ENCODE measurements at regions not wholly inside any gene's neighbourhood (a gene's known extent, or its start where the extent isn't known, plus 50 kb on each side); places are given as distances from the start of the nearest gene placed in this dataset.

DNA sequence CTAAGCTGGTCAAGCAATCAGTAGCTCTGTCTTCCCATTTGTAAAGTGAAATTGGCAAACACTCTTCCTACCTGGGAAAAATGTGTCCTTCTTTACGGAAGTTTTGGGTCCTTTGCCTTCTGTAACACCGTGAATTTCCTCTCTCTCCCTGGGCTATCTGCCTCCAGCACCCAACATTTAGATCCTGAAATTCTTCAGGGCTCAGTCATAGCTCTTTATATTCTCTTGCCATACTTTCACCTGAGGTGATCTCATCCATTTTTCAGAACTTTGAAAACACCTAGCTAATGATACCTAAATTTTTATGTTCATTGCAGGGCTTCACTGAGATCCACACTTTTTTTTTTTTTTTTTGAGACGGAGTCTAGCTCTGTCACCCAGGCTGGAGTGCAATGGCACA, 1042.2 kb downstream of the DIAPH3 start:
- Histone ChIP-seq H3K27me3 (no peaks in the 10 kb centered on the region), H3K9me3 (ENCODE audit: low read depth) (no peaks in the 10 kb centered on the region), H3K79me2 (no peaks in the 10 kb centered on the region), H3K9me2 (replicated peaks; ENCODE audit: insufficient read depth) (no peaks in the 10 kb centered on the region), H2AFZ (no peak overlapping the region), H3K4me1 (ENCODE audit: insufficient read depth) (no peaks in the 10 kb centered on the region), H3K36me3 (replicated peaks; ENCODE audit: insufficient read depth, low read depth) (no peaks in the 10 kb centered on the region), H4K20me1 (ENCODE audit: insufficient read depth, poor library complexity, severe bottlenecking) (no peaks in the 10 kb centered on the region), H3K4me3 (no peak overlapping the region), H3K27ac (no peak overlapping the region), H3K4me2 (no peak overlapping the region)
- WGBS (ENCODE audit: low lambda C conversion rate, missing lambda C conversion rate) = 70% methylated on average over 3 of the region's 3 CpGs
- DNase-seq (ENCODE audit: low spot score) = no peak
- TF ChIP-seq, protein P1, sequence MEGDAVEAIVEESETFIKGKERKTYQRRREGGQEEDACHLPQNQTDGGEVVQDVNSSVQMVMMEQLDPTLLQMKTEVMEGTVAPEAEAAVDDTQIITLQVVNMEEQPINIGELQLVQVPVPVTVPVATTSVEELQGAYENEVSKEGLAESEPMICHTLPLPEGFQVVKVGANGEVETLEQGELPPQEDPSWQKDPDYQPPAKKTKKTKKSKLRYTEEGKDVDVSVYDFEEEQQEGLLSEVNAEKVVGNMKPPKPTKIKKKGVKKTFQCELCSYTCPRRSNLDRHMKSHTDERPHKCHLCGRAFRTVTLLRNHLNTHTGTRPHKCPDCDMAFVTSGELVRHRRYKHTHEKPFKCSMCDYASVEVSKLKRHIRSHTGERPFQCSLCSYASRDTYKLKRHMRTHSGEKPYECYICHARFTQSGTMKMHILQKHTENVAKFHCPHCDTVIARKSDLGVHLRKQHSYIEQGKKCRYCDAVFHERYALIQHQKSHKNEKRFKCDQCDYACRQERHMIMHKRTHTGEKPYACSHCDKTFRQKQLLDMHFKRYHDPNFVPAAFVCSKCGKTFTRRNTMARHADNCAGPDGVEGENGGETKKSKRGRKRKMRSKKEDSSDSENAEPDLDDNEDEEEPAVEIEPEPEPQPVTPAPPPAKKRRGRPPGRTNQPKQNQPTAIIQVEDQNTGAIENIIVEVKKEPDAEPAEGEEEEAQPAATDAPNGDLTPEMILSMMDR (IDR thresholded peaks at IDR 0.05; ENCODE audit: poor library complexity) = no peak
- TF ChIP-seq EZH2phosphoT487 (IDR thresholded peaks at IDR 0.05; ENCODE audit: low read depth, severe bottlenecking, unreplicated experiment) (no peak), EZH2 (IDR thresholded peaks at IDR 0.05; ENCODE audit: borderline replicate concordance) (no peak)

DNA sequence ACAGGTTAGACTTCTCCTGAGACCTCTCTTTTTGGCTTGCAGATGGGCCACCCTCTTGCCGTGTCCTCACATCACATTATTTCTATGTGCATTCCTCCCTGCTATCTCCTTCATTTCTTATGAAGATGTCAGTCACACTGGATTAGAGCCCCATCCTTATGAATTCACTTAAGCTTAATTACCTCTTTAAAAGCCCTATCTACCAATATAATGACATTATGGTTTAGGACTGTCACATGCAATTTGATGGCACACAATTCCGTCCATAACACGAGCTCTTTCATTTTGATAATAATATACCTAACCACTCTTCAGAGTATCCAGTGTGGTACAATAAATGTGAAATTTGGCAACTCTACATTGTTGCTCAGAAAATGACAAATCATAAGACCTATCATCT, 1037.3 kb downstream of the DIAPH3 start:
- no peak for DNase-seq (ENCODE audit: low spot score)
- H3K4me2 ChIP-seq = no peak overlapping the region
- WGBS (ENCODE audit: low lambda C conversion rate, missing lambda C conversion rate) = 87% methylated on average over 3 of the region's 3 CpGs
- no peak overlapping the region for H2AFZ ChIP-seq
- no peaks in the 10 kb centered on the region for H3K9me2 ChIP-seq (replicated peaks; ENCODE audit: insufficient read depth)
- no peaks in the 10 kb centered on the region for H3K4me1 ChIP-seq (ENCODE audit: insufficient read depth)
- no peak for TF ChIP-seq EZH2 (IDR thresholded peaks at IDR 0.05; ENCODE audit: borderline replicate concordance)
- TF ChIP-seq, protein P1 (IDR thresholded peaks at IDR 0.05; ENCODE audit: poor library complexity) = no peak
- no peak for TF ChIP-seq EZH2phosphoT487 (IDR thresholded peaks at IDR 0.05; ENCODE audit: low read depth, severe bottlenecking, unreplicated experiment)
- no peak overlapping the region for H3K27ac ChIP-seq
- no peaks in the 10 kb centered on the region for H3K9me3 ChIP-seq (ENCODE audit: low read depth)
- H4K20me1 ChIP-seq (ENCODE audit: insufficient read depth, poor library complexity, severe bottlenecking) = no peaks in the 10 kb centered on the region
- H3K4me3 ChIP-seq = no peak overlapping the region
- no peaks in the 10 kb centered on the region for H3K36me3 ChIP-seq (replicated peaks; ENCODE audit: insufficient read depth, low read depth)
- H3K27me3 ChIP-seq = no peaks in the 10 kb centered on the region
- no peaks in the 10 kb centered on the region for H3K79me2 ChIP-seq

DNA sequence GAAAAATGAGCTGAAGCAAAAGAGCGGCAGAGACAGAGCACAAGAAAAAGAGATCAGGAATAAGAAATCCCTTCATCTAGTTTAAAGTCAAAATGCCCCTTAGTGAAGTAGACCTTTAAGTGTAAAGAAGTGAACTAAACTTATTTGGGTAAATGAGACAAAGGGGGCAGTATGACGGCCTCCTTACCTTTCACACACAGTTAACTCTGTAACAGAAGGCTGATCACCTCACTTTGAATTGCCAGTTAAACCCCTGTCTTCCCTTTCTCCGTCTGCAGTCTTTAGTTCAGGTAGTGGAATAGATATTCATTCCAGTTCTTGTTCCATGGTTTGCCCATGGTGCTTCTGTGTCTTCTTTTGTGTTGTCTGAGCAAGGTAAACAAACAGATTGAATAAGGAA, 1029.8 kb downstream of the DIAPH3 start:
- 86% methylated on average over 3 of the region's 3 CpGs for WGBS (ENCODE audit: low lambda C conversion rate, missing lambda C conversion rate)
- TF ChIP-seq EZH2phosphoT487 (IDR thresholded peaks at IDR 0.05; ENCODE audit: low read depth, severe bottlenecking, unreplicated experiment) (no peak), EZH2 (IDR thresholded peaks at IDR 0.05; ENCODE audit: borderline replicate concordance) (no peak)
- TF ChIP-seq, protein P1 (IDR thresholded peaks at IDR 0.05; ENCODE audit: poor library complexity) = no peak
- Histone ChIP-seq H3K4me1 (ENCODE audit: insufficient read depth) (no peaks in the 10 kb centered on the region), H3K4me2 (no peak overlapping the region), H3K9me2 (replicated peaks; ENCODE audit: insufficient read depth) (no peaks in the 10 kb centered on the region), H2AFZ (no peak overlapping the region), H3K27ac (no peak overlapping the region), H3K79me2 (no peaks in the 10 kb centered on the region), H3K4me3 (no peak overlapping the region), H3K36me3 (replicated peaks; ENCODE audit: insufficient read depth, low read depth) (no peaks in the 10 kb centered on the region), H3K27me3 (no peaks in the 10 kb centered on the region), H4K20me1 (ENCODE audit: insufficient read depth, poor library complexity, severe bottlenecking) (no peaks in the 10 kb centered on the region), H3K9me3 (ENCODE audit: low read depth) (no peaks in the 10 kb centered on the region)
- no peak for DNase-seq (ENCODE audit: low spot score)

DNA sequence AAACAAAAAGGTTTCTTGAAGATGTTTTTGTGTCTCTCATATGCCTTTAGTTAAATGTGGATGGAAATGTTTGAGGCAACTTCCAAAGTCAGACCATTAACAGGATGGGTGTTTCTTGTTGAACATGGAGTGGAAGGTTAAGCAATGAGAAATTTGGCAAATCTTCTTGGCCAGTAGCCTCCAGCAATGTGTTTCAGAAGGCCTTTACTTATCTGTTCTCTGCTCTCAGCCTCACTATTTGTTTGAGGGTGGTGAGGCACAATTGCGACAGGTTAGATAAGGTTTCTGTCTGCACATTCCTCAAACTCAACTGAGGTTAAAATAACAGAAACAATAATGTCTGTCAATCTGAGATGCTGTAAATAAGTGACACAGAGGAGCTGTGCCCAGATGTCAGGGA, 1019.0 kb downstream of the DIAPH3 start:
- H3K27ac ChIP-seq = no peak overlapping the region
- H3K4me1 ChIP-seq (ENCODE audit: insufficient read depth) = no peaks in the 10 kb centered on the region
- DNase-seq (ENCODE audit: low spot score) = no peak
- 35% methylated on average over 1 of the region's 1 CpG for WGBS (ENCODE audit: low lambda C conversion rate, missing lambda C conversion rate)
- H3K9me2 ChIP-seq (replicated peaks; ENCODE audit: insufficient read depth) = no peaks in the 10 kb centered on the region
- H3K4me3 ChIP-seq = no peak overlapping the region
- TF ChIP-seq EZH2phosphoT487 (IDR thresholded peaks at IDR 0.05; ENCODE audit: low read depth, severe bottlenecking, unreplicated experiment) = no peak
- no peak for TF ChIP-seq EZH2 (IDR thresholded peaks at IDR 0.05; ENCODE audit: borderline replicate concordance)
- TF ChIP-seq, protein P1 (IDR thresholded peaks at IDR 0.05; ENCODE audit: poor library complexity) = no peak
- H3K9me3 ChIP-seq (ENCODE audit: low read depth) = no peaks in the 10 kb centered on the region
- no peaks in the 10 kb centered on the region for H3K27me3 ChIP-seq
- no peaks in the 10 kb centered on the region for H3K36me3 ChIP-seq (replicated peaks; ENCODE audit: insufficient read depth, low read depth)
- no peaks in the 10 kb centered on the region for H4K20me1 ChIP-seq (ENCODE audit: insufficient read depth, poor library complexity, severe bottlenecking)
- H2AFZ ChIP-seq = no peak overlapping the region
- H3K4me2 ChIP-seq = no peak overlapping the region
- H3K79me2 ChIP-seq = no peaks in the 10 kb centered on the region

Measured in hepatocyte (in vitro differentiated cells).